HCT116 (cell line): ENCODE measurements at regions not wholly inside any gene's neighbourhood (a gene's known extent, or its start where the extent isn't known, plus 50 kb on each side); places are given as distances from the start of the nearest gene placed in this dataset.

ENCODE experiments used
- CBX3 ChIP-seq: IDR thresholded peaks from 2 replicates; pipeline ENCODE4 v1.6.1; 2012; ENCODE audit warnings: low read depth
- CEBPB ChIP-seq: IDR thresholded peaks from 2 replicates; pipeline ENCODE4 v1.6.1; 2012; ENCODE audit warnings: low read depth
- EZH2 ChIP-seq: fragments of 200-600 bp; sonication (generic); IDR thresholded peaks from 2 replicates; pipeline ENCODE4 v1.6.1; 2017; ENCODE audit warnings: antibody characterized with exemption, mixed run types
- EZH2phosphoT487 ChIP-seq: fragments of 200-600 bp; IDR thresholded peaks from 2 replicates; pipeline ENCODE4 v1.6.1; 2018; ENCODE audit warnings: antibody characterized with exemption, borderline replicate concordance
- POLR2A ChIP-seq: IDR thresholded peaks from 2 replicates; pipeline ENCODE4 v1.7.0; 2011; ENCODE audit warnings: borderline replicate concordance; ENCODE audit not compliant: insufficient read depth, insufficient read length; ENCODE audit errors: extremely low read depth
- RAD21 ChIP-seq: IDR thresholded peaks from 2 replicates; pipeline ENCODE4 v1.6.1; 2012; ENCODE audit warnings: low read depth, mild to moderate bottlenecking
- SIN3A ChIP-seq: IDR thresholded peaks from 2 replicates; pipeline ENCODE4 v1.6.1; 2012; ENCODE audit warnings: low read depth
- SP1 ChIP-seq: IDR thresholded peaks from 2 replicates; pipeline ENCODE4 v1.6.1; 2012; ENCODE audit warnings: low read depth
- YY1 ChIP-seq: IDR thresholded peaks from 2 replicates; pipeline ENCODE4 v1.6.1; 2011; ENCODE audit warnings: low read length, low read depth, moderate library complexity, mild to moderate bottlenecking; ENCODE audit not compliant: insufficient replicate concordance; ENCODE audit errors: extremely low read depth
- ZFX ChIP-seq: fragments of 450-650 bp; IDR thresholded peaks from 2 replicates; pipeline ENCODE4 v1.6.1; 2017
- ZNF274 ChIP-seq: fragments of 200-500 bp; sonication (Bioruptor generic); IDR thresholded peaks from 2 replicates; pipeline ENCODE4 v1.6.1; 2014; ENCODE audit warnings: mild to moderate bottlenecking, low read depth, low read length, inconsistent platforms
- TF ChIP-seq, protein P1 (sequence below), 3 experiments: fragments of 200-600 bp in 1 of 3; sonication (generic) in 1 of 3; IDR thresholded peaks in 2 of 3; conservative IDR thresholded peaks in 1 of 3; 2 replicates each; pipeline ENCODE4 v1.5.1; 2012 to 2017; ENCODE audit warnings: low read depth in 2 of 3, low read length in 2 of 3, antibody characterized with exemption in 1 of 3, borderline replicate concordance in 1 of 3, control low read depth in 1 of 3, mild to moderate bottlenecking in 1 of 3, mixed read lengths in 1 of 3, mixed run types in 1 of 3, moderate library complexity in 1 of 3; ENCODE audit not compliant: insufficient read depth in 1 of 3
- TF ChIP-seq, protein P2 (sequence below): IDR thresholded peaks from 2 replicates; pipeline ENCODE4 v1.6.1; 2012; ENCODE audit warnings: low read depth
- TF ChIP-seq, protein P3 (sequence below): IDR thresholded peaks from 2 replicates; pipeline ENCODE4 v1.6.1; 2012

DNA sequence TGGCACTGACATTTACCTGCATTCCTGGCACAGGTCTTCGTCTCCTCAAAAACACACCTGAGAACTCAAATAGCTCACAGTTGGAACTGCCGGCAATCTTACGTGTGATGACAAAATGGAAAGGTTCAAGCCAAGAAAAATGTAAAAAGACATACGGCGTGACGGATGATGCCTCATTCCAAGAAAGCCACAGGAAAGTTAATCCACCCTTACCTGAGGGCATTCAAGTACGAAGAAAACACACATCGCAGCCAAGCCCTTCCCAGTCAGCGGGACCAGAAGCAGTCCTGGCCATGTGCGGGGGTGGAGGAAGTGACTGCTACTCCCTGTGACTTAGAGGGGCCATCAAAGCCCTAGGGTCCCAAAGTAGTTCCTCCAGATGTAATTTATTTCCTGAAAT is 986.3 kb upstream of the CELF4 start:
- TF ChIP-seq, protein P1, sequence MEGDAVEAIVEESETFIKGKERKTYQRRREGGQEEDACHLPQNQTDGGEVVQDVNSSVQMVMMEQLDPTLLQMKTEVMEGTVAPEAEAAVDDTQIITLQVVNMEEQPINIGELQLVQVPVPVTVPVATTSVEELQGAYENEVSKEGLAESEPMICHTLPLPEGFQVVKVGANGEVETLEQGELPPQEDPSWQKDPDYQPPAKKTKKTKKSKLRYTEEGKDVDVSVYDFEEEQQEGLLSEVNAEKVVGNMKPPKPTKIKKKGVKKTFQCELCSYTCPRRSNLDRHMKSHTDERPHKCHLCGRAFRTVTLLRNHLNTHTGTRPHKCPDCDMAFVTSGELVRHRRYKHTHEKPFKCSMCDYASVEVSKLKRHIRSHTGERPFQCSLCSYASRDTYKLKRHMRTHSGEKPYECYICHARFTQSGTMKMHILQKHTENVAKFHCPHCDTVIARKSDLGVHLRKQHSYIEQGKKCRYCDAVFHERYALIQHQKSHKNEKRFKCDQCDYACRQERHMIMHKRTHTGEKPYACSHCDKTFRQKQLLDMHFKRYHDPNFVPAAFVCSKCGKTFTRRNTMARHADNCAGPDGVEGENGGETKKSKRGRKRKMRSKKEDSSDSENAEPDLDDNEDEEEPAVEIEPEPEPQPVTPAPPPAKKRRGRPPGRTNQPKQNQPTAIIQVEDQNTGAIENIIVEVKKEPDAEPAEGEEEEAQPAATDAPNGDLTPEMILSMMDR (IDR thresholded peaks at IDR 0.05 in 2 of 3, conservative IDR thresholded peaks at IDR 0.05 in 1 of 3; ENCODE audit: borderline replicate concordance in 1 of 3, insufficient read depth in 1 of 3, low read depth in 2 of 3, low read length in 2 of 3), result no peak
- no peak for TF ChIP-seq ZFX
- no peak for TF ChIP-seq SP1
- TF ChIP-seq POLR2A, result no peak
- TF ChIP-seq, protein P2, sequence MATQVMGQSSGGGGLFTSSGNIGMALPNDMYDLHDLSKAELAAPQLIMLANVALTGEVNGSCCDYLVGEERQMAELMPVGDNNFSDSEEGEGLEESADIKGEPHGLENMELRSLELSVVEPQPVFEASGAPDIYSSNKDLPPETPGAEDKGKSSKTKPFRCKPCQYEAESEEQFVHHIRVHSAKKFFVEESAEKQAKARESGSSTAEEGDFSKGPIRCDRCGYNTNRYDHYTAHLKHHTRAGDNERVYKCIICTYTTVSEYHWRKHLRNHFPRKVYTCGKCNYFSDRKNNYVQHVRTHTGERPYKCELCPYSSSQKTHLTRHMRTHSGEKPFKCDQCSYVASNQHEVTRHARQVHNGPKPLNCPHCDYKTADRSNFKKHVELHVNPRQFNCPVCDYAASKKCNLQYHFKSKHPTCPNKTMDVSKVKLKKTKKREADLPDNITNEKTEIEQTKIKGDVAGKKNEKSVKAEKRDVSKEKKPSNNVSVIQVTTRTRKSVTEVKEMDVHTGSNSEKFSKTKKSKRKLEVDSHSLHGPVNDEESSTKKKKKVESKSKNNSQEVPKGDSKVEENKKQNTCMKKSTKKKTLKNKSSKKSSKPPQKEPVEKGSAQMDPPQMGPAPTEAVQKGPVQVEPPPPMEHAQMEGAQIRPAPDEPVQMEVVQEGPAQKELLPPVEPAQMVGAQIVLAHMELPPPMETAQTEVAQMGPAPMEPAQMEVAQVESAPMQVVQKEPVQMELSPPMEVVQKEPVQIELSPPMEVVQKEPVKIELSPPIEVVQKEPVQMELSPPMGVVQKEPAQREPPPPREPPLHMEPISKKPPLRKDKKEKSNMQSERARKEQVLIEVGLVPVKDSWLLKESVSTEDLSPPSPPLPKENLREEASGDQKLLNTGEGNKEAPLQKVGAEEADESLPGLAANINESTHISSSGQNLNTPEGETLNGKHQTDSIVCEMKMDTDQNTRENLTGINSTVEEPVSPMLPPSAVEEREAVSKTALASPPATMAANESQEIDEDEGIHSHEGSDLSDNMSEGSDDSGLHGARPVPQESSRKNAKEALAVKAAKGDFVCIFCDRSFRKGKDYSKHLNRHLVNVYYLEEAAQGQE, result no peak
- no peak for TF ChIP-seq RAD21
- no peak for TF ChIP-seq CBX3
- no peak for TF ChIP-seq YY1
- no peak for TF ChIP-seq EZH2
- TF ChIP-seq, protein P3, sequence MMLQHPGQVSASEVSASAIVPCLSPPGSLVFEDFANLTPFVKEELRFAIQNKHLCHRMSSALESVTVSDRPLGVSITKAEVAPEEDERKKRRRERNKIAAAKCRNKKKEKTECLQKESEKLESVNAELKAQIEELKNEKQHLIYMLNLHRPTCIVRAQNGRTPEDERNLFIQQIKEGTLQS, result no peak
- no peak for TF ChIP-seq CEBPB
- TF ChIP-seq SIN3A, result no peak
- no peak for TF ChIP-seq ZNF274
- no peak for TF ChIP-seq EZH2phosphoT487
